GM18498 (cell line): ENCODE measurements at regions not wholly inside any gene's neighbourhood (a gene's known extent, or its start where the extent isn't known, plus 50 kb on each side); places are given as distances from the start of the nearest gene placed in this dataset.

ENCODE experiments used
- ATAC-seq: cut with Tn5 transposase; IDR thresholded peaks from one replicate; pipeline ENCODE4 v1.9.1; 2021; ENCODE audit warnings: mild to moderate bottlenecking, moderate library complexity; ENCODE audit not compliant: unreplicated experiment

DNA sequence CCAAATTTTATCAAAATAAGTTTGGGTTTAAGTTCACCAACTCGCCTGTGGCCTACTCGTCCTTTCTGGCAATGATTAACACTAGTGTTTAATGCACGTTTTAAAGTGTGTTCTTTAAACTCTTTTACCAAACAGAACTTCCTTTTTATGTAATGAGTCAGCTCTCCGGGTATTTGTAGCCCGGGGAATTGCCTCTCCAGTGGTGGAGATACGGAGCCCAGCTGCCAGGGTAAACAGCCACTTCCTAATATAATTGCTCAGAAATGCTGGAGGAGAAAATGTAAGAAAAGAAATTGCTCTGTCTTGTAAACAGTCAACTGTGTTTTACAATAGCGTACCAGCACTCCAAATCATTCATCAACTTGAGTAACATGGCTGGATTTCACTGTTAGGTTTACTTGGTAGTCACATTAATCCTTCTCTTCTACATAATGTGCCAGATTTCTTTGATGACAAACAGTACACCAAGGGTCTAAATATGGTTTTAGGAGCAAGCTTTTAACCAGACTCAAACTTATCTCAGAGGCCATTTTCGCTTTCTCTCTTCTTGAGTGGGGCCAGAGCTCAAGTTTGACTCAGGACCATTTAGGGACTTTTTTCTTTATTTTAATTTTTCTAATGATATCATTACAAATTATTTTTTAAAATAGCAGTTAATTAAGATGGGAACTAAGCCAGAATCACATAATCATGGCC, 101.2 kb upstream of the SLC38A2 start:
- peak; percentile 59 for ATAC-seq

DNA sequence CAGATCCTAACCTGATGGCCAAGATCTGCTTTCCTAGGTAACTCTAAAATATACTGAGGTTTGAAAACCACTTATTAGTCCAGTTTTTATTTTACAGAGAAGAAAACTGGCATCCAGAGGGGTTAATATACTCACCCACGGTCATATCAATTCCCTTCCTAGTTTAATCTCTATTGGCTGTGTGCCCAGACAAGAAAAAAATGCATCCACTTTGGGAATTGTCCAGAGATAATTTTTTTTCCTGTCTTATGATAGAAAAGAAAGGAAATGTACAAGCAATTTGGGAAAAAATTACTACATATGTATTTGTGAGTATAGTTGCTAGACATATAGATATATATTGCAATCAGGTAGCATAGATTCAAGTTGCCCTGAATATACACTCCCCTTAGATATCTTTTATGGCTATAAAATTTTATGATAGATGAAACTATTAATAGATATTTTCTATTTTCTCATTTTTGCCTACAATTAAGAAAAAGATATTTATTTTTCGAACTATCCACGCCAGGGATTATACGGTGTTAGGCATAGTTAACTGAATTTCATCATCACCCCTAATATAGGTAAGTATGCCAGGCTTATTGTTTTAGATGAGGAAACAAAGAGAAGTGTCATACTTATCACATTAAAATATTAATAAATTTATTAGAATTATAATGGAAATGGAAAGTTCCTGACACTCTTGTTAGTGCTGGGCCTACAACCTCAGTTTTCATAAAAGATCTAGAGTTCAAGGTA, 100.5 kb upstream of the SLC38A2 start:
- ATAC-seq: no peak

DNA sequence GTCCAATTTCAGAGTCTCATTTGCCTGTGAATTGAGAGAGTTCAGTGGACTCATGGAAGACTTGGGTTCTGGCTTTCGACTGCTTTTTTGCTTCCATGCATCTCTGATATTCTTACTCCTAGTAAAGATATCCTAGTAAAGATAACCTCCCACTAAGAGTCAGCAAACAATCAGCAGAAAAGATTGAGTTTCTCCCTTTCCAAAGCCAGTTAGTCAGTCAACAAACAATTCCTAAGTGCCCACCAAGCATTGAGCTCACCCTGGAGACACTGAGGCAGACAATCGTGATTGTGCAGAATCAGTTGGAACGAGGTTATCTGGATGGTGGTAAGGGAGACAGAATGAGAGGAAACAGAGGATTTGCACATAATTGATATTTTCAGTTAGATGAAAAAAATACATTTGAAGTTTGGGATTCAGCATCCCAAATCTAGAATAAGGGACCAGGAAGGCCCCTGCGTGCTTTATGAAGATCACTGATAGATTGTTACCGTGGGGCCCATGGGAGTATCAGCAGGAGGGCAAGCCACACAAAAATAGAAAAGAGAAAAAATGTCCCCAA, 99.7 kb upstream of the SLC38A2 start:
- no peak for ATAC-seq

DNA sequence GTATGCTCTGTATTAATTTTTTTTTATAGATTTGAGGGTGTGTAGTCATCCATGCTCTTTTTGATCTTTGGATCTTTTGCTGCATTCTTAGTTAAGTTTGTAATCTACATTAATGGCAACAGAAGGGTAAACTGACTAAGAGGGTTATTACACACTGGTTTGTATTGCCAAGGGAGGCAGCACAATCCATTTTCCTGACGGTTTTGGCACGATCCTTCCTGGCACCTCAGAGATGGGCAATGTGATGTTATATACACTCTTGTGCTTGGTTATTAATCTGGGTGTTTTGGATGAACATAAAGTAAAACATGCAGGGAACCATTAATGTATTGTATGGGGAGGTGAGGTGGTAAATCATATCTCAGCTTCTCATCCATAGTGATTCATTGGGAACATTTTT, 98.8 kb upstream of the SLC38A2 start:
- ATAC-seq: no peak

DNA sequence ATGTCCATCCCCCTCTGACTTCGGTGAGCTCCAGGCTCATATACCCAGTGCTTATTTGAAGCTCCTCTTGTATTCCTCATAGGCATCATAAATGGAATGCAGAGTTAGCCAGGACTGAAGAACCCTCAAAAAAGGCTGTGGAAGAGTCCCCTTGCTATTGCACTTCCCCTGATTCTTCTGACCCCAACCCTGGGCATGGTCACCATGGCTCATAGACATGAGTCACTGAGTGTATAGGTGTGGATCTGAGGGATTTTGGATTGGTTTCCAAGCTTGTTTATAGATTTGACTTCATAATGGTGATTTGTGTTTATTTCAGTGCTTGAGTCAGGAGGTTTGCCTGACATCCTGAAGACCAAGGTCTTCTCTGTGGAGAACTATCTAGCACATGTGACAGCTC, 98.4 kb upstream of the SLC38A2 start:
- no peak for ATAC-seq

DNA sequence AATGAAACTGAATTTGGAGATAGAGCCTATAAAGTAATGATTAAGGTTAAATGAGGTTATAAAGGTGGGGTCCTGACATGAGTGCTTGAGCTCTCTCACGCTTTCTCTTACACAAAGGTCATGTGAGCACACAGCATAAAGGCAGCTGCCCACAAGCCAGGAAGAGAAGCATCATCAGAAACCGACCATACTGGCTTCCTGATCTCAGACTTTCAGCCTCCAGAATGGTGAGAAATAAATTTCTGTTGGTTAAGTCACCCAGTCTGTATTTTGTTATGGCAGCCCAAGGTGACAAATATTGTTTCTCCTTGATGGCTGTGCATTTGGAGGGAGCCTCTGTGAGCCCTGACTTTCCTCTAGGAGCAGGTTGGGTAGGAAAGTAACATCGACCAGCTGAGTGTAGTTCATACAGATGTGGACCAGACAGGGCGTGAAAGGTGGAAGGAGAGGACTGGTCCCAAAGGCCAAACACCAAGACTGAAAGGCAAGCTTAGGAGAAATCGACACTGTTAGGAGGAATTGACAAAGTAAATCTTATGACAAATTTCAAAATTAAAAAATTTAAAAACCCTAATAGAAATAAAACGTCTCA, 97.6 kb upstream of the SLC38A2 start:
- ATAC-seq: peak; percentile 76

DNA sequence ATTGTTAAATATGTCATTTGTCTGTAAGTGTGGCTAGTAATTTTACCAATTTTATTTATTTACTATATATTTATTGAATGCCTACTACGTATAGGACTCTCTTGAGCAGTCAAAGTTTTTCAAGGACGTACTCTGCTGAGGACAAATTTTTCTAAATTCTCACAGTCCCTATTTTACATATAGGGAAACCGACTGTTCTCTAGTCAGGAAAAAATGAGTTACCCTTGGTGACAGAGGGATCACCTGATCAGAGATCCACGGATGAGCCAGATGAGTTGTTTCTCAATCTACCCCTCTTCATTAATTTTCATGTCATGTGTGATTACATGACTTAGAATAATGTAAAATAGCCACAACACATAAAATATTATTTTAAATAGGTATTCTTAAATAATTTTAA, 96.2 kb upstream of the SLC38A2 start:
- no peak for ATAC-seq

DNA sequence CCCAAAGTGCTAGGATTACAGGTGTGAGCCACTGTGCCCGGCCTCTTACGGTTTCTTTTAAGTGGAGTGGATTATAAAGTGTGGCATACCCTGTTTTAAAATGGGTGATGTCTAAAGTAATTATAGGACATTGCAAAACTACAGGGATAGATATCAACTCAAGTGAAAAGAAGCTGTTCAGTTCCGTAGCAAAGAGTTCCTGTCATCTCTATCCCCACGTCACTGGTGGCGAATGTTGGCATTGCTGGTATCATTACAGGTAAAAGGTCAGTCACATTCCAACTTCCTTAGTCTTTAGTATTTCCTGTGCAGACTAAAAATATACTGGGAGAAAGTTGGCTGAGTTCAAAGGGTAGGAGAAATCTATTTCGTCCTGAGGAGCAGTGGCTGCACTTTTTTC, 95.6 kb upstream of the SLC38A2 start:
- ATAC-seq: no peak

DNA sequence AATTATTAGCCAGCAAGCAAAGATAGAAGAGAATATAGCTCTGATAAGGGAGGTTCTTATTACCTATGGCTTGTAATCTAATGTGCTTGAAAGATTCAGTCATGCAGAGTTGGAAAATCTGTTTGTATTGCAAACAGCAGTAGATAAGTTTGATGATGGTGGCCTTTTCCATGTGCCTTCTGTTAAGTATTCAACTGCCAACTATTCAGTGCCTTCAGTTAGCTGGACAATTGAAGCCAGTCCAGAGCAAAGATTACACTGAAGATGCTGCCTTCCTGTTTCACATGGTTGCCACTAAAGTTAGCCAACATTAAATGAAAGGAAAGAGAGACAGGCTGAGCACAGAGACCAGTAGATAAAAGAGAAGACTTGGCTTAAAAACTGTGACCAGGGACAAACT, 92.7 kb upstream of the SLC38A2 start:
- ATAC-seq: no peak

DNA sequence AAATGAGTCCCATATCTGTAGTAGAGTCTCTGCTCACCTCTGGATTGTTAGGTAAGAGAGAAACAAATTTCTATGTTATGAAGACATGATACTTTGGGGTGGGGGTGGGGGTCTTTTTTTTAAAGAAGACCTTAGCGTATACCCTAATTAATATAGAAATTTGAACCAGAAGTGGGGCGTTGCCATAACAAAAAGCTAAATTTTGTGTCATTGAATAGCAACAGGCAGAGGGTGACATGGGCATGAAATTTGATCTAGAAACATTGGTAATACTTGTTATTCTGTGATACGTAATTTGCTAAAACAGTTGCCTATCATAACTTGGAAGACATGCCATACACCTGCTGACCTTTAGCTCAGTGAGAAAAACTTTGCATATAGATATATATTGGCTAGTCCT, 92.3 kb upstream of the SLC38A2 start:
- ATAC-seq: no peak

DNA sequence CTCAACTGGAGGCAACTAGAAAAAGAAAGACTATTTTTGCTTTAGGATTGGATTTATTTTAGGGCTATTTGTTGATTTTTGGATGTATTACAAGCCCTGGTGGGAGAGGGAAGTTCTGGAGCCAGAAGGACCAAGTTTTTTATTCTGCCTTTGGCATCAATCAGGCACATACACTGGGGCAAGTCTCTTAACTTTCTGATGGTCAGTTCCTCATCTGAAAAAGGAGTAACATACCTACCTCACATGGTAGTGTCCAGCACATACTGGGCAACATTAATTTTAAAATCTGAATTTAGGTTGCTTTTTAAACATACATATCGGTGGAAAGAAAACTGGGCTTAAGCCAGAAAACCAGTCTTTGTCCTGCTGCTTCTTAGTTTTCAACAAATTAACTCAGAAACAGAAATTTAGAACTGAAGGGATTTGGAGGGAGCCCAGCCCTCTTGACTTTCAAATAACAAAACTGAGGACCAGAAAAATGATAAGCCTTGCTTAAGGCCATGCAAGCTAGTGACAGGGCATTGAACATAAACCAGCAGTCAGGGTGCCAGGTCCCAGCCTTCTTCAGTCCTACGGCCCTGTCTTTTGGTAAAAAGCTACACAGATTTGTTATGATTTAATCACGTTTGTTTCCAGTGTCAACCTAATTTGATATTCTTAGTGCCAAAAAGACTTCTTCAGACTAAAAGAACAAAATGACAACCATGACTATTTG, 90.2 kb upstream of the SLC38A2 start:
- no peak for ATAC-seq

DNA sequence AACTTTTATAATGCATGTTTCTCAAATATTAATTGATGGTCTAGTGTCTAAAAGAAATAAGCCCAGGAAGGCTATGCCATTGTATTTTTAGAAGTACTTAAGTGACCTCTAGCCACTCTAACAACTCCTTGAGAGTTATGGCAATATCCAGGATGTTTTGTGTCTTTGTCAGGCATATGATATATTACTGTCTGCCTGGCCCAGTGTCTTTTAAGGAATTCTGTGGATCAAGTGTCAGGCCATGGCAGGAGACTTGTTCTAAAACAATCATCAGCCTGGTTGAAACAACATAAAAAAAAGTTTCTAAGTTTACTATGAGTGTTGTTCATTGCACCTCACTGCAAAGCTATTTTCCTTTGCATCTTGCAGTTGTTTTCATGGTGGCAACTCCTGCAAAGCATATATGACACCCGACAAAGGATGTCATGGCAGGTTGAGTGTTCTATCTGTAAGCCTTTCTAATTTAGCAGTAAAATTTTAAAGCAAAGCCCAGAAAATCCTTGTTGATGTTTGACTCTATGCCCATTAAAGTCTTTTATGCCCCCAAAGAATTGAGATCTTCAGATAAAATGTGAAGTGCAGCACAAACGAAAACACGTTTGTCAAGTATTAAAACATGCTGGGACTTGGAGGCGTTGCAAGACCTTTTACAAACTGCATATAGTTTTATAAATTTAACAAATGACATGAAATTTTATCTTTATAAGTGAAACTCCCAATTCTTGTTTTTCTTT, 89.5 kb upstream of the SLC38A2 start:
- ATAC-seq: no peak

DNA sequence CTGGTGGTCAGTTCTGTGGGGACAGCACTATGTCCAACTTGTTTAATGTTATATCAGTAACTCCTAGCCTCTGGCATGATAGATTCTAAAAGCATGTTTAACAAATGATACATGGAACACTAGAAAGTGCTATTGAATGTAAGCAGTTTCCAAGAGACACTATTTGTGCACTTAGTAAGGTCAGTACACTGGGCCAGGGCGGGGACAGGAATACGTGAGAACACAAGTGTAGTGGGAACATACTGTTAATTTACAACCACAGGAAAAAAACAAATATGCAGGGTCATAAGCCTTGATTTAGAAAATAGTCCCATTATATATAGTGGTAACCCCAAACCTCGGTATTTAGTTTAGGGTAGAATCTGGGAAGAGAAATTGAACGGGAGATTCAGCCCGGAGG, 88.9 kb upstream of the SLC38A2 start:
- ATAC-seq: no peak

DNA sequence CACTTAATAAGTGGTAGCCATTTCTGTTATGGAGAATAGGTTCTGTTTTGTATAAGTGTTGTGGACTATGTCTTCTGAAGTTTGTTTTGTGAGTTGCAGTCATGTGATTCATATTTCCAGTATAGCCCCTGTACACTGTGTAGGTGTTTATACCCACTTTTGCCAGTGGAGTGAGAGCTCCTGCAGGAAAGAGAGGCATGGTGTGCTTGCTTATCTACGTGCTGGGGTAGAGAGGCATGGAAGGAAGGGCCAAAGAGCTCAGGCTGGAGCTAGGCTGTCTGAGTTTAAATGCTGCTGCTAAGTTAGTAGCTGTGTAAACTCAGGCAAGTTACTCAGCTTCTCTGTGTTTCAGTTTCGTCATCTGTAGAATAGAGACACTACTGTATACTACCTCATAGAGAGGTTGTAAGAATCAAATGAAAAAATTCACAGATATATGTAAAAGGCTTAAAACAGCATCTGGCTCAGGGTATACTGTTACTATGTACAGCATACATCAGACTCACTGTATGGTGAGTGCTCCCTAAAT, 88.2 kb upstream of the SLC38A2 start:
- no peak for ATAC-seq

DNA sequence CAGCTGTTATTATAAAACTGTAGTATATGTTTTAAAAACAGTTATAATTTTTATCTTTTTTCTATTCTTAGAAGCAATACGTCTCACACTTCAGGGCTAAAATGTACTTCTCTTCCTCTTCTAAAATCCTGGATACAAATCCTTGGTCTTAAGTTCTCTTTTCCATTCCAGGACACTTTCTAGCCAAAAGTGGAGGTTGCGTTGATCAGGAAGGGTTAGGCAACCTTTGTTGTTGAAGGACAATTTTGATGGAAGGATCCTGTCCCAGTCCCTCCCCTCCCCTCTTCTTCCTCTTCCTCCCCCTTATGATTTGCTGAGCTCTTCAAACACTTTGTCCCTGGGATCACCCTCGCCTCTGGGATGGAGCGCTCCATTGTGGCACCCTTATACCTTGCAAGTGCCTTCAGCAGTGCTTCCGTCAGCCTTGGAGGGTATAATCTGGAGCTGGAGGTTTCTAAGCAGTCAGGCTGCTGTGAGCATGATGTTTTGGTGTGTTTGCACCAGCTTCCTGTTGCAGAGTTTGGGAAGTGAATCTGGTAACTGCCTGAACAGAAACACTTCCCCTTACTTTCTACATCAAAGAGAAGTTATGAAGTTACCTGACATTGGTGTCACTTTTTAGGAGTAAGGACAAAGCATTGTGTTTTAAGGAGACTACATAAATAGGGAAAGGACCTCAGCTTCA, 87.4 kb upstream of the SLC38A2 start:
- ATAC-seq: peak; percentile 57

DNA sequence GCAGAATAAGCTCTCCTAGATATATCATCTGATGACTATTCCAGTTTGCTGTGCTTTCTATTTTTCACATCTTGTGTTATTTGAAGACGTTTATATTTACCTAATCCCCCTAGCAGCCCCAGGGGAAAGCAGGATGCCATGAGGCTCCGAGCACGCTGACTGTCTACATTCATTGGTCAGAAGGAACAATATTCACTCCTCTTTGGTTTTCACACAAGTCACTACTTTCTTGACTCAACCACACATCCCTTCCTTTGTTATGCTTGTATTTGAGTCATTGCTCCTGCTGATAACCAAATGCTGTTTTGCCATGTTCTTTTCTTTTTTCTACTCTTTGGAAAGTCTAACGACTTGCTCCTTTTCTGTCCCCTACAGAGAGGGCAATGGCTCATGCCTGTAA, 86.5 kb upstream of the SLC38A2 start:
- ATAC-seq: no peak

DNA sequence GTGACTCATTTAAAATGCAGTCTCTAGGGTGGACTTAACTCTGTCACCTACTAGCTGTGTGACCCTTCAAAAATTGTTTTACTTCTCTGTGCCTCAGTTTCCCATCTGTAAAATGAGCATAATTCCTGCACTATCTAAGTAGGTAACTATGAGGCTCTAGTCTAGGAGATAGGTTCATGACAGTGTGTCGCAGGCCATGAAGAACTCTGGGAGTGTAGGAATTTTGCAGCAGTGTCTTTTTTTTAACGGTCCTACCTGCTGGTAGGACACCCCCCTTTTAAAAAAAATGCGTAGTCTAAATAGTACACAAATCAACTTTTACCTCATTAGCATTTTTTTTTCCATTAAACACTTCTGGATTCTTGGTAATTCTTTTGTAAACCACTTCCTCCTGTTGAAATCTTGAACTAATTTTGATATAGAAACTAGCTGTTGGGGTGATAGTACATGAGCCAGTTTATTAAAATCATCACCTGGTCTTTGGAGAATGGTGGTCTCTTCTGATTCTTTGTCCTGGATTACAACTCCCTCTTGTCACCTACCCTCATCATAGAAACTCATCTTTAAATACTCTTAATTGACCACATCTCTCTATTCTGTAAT, 86.0 kb upstream of the SLC38A2 start:
- no peak for ATAC-seq

DNA sequence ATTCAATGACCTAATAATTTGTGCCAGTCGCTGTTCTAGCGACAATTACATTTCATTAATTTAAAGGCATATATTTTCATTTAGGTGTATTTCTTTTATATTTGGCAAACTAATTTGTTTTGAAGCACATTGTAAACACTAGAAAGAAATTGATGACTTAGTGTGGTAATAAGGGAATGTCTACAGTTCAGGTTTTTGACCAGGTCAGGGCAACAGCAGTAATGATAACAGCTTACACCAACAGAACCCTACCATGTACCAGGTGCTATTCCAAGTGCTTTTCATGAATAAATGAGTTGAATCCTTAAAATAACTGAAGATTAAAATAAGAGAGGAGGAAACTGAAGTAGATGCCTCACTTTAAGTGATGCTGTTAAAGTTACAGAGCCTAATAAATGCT, 85.4 kb upstream of the SLC38A2 start:
- ATAC-seq: no peak
